ENCODE measurements at regions not wholly inside any gene's neighbourhood (a gene's known extent, or its start where the extent isn't known, plus 50 kb on each side); places are given as distances from the start of the nearest gene placed in this dataset.
"Not testable (repeated sequence)": the region's sequence is repeated elsewhere in the genome, so short reads cannot be mapped to it uniquely, and the experiment has no call there.

DNA sequence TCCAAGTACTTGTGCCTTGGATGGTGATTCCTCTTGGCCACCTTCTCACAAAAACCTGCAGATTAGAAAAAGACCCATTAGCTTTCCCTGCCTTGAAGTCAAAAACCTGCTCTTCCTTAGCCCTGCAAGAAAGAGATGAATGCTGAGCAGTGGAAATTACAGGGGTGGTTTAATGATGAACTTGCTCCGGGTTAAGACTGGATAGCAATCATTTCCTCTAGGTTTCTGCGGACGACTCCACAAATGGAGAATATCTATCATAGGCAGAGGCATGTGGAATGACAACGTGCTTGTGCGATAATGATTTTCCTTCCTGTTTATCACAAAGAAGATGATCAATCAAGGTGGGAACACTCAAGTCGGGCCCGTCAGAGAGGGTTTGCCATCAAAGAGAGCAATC, 201.2 kb upstream of the ERCC4 start:
- no peak for DNase-seq (ENCODE audit: low spot score)

- DNase-seq (ENCODE audit: low spot score), result no peak
Measured at GRCh38 chr16:13727943-13728342, 192.0 kb upstream of the ERCC4 start.

GRCh38 chr16:13733561-13733960, 186.4 kb upstream of the ERCC4 start:
- DNase-seq (ENCODE audit: low spot score), result no peak

DNA sequence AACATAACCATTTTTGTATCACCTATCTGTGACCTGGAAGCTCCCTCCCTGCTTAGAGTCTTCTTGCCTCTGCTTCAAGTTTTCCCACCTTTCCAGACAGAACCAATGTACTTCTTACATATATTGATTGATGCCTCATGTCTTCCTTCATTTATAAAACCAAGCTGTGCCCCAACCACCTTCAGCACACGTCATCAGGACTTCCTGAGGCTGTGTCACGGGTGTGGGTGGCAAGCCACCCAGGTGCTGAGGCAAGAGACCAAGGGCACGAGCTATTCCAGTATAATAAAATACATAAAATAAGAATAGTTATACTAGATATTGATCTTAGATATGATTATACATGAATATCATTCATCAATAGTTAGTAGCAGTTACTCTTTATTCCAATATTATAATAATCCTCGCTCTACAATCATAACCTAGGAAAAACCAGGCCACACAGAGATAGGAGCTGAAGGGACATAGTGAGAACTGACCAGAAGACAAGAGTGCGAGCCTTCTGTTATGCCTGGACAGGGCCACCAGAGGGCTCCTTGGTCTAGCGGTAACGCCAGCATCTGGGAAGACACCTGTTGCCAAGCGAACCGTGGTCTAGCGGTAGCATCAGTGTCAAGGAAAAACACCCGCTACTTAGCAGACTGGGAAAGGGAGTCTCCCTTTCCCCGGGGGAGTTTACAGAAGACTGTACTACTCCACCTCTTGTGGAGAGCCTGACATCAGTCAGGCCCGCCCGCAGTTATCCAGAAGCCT, 180.2 kb upstream of the ERCC4 start:
- DNase-seq (ENCODE audit: low spot score), result not testable (repeated sequence)

DNA sequence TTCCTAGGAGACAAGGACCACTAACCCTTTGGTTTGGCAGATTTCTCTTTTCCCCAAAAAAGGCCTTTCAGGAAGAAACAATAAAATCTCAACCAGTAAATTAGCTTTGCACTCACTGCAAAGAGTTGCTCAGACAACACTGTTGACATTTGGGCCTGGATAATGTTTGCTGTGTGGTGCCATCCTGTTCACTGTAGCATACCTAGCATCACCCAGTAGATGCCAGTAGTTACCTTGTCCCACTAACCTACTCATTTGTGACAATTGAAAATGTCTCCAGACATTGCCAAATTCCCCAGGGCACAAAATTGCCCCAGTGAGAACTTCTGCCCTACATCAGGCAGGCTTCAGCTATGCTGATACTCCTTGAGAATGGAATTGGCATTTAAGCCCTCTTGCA, 177.0 kb upstream of the ERCC4 start:
- no peak for DNase-seq (ENCODE audit: low spot score)

DNA sequence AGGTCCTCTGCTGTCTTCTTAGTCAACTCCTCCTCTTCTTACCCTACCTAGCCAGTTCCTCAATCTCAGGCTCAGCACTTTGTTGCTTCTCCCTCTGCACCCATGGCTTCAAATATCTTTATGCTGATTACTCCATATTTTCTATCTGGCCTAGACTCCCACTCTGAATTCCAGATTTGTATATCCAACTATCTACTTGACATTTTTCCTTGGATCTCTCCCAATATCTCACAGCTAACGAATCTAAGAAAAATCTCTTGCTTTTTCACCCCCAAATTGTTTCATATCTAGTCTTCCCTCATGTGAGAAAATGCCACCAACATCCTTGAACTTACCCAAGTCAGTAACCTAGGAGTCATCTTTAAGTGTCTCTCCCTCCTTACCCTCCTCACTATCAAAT, 176.4 kb upstream of the ERCC4 start:
- no peak for DNase-seq (ENCODE audit: low spot score)

DNA sequence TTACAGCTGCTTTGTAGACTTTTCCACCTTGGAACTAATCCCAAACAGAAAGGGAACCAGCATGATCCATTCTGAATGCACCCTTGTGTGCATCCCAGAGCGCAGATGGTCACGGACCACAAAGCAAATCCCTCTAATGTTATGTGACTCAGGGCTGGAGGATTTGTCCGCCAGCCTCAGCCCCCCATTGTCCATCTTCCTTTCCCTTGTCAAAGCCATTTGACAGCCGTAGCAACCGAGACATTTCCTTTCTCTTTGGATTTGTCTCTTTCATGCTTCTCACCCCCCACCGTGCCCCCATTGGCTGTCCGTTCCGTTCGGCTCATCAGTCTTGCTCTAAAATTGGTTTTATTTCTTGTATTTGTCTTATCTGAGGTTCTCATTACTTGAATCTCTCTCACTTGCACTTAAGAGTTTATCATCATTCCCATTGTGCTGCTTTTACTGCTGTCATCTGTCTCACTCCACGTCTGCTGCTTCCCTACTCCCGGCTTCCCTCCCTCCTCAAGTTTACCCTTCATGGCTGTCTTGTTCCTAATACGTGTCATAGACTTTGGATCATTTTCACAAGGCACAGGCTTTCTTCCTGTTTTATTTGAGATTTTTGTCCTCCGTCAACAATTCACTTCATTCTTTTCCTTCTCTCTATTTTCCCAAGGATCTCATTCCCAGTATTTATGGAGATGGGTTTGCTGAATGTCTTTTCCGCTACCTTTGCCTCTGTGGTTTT, 163.4 kb upstream of the ERCC4 start:
- DNase-seq (ENCODE audit: low spot score), result no peak

GRCh38 chr16:13766334-13766733, 153.6 kb upstream of the ERCC4 start:
- DNase-seq (ENCODE audit: low spot score), result no peak

DNA sequence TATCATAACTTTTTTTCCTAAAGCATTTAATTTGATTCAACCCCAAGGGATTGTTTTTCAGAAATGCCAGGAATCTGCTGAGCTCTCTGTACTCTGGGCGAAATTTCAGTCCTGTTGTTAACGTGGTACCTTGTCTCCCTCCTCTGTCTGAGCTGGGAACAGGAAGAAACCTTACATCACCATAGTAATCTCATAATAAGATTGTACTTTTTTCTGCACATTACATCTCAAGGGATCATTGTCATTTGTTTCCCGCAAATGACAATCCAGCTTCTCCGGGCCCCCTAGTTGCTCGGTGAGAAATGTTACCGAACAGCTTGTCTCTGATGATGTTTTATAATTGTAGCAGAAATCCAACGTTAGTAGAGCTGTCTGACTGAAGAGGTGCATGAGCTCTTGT, 152.7 kb upstream of the ERCC4 start:
- DNase-seq (ENCODE audit: low spot score), result peak; percentile 41

GRCh38 chr16:13768471-13768870, 151.5 kb upstream of the ERCC4 start:
- no peak for DNase-seq (ENCODE audit: low spot score)

DNA sequence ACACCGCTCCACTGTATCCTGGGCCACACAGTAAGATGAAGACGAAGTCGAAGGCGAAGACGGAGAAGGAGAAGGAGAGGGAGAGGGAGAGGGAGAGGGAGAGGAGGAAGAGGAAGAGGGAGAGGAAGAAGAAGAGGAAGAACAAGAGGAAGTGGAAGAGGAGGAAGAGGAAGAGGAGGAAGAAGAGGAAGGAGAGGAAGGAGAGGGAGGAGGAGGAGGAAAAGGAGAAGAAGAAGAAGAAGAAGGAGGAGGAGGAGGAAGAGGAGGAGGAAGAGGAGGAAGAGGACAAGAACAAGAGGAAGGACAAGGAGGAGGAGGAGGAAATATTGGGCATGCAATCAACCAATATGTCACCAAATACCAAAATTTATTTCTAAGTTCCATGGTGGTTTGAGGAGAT, 149.5 kb upstream of the ERCC4 start:
- no peak for DNase-seq (ENCODE audit: low spot score)

DNA sequence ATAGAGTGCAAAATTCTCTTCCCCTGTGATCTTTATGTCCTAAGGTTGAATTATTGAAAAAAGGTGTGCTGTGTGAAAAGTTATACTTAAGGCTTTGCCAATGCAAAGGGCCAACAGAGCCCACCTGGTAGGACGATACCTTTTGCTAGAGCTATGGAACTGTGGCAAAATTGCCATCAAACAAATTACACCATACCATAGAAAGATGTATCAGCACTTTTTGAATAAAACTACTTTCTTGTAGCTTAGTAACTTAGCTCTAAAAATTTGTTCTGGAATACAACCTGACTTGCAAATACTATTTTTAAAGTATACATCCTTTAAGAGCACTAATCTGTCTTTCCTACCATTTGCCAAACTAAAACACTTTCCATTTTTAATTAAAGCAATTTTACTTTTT, 147.2 kb upstream of the ERCC4 start:
- no peak for DNase-seq (ENCODE audit: low spot score)

DNA sequence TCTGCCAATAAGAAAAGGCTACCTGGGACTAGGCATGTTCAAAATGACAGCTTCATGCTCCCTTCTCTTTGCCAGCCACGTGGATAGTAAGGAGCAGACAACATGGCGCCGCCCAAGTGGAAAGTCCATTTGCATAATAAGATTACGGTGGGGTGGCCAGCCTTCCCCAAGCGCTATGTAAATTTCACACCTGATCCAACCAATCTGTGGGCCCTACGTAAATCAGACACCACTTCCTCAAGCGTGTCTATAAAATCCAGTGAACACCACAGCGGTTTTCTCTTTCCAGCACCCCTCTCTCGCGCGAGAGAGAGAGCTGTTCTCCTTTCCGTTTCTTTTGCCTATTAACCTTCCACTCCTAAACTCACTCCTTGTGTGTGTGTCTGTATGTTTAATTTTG, 140.3 kb upstream of the ERCC4 start:
- no peak for DNase-seq (ENCODE audit: low spot score)

- DNase-seq (ENCODE audit: low spot score), result no peak
Measured at GRCh38 chr16:13780406-13781168, 139.4 kb upstream of the ERCC4 start.

- DNase-seq (ENCODE audit: low spot score), result no peak
Measured at GRCh38 chr16:13781169-13781564, 138.8 kb upstream of the ERCC4 start.

DNA sequence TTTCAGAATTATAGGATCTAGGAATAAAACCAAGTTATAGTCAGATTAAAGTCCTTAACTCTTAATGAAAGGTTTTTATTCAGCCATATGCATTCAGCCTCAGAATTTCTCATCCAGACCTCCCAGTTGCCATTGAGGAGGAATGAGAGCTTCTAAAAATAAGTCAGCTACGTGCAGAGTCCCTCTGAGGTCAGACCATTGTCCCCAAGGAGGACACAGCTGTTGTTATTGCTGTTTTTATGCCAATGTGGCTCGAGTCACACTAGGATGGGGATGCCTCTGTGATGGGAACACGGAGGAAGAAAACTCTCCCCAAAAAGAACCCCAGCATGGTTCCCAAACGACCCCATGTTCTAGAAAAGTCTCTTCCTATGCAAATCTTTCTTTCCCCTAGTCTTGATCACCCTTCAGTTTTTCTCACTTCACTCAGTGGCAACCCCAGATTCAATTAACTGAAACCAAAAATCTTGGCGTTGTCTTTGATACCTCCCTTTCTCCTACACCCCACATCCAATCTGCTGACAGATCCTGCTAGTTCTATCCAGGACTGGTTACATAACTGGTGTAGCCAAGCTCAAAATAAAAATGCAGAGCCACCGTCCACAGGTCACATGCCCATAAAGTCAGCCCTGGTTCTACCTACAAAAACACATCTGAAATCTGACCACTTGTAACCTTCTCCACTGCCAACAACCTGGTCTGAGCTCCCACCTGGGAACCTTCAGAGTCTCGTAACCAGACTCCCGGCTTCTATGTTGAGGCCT, 138.2 kb upstream of the ERCC4 start:
- no peak for DNase-seq (ENCODE audit: low spot score)

DNA sequence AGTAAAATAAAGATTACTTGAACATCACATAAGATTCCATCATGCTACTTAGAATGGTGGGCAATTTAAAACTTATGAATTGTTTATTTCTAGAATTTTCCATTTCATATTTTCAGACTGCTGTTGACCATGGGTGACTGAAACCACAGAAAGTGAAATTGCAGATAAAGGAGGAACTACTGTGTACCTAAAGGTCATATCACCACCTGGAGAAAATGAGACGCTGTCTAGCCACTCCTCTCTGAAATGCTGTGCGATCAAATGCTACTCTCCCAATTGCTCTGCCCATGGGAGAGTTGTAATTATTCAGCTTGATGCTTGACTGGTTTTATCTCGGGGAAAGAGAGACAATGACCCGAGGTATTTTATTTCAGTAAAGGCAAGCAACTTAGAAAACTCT, 128.9 kb upstream of the ERCC4 start:
- DNase-seq (ENCODE audit: low spot score), result no peak

DNA sequence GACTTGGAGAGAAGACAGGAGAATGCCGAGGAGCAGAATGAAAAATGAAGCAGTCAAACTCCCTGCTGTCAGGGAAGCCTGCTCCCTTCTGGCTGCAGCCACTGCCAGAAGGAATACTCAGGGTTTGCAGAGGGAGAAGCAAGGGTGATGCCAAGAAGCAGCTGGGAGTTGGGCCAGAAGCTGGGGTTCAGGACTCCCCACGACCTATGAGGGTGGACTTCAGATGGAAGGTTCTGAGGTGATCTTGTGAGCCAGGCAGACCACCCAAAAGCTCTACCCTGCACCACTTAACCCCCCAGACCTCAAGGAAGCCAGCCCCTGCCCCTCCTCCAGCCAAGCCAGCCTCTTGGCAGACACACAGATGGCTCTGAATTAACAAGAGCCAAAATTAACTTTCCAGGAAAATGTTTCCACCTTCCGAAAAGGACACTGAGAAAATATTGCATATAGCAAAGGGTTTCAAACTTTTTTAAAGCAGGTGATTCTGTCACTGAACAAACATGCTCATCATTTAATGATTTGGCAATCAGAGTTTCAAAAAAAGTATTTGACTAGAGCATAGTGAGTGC, 126.0 kb upstream of the ERCC4 start:
- no peak for DNase-seq (ENCODE audit: low spot score)

GRCh38 chr16:13795131-13795530, 124.8 kb upstream of the ERCC4 start:
- no peak for DNase-seq (ENCODE audit: low spot score)

- no peak for DNase-seq (ENCODE audit: low spot score)
Measured at GRCh38 chr16:13797718-13798117, 122.2 kb upstream of the ERCC4 start.

GRCh38 chr16:13798211-13798610, 121.7 kb upstream of the ERCC4 start:
- no peak for DNase-seq (ENCODE audit: low spot score)

DNA sequence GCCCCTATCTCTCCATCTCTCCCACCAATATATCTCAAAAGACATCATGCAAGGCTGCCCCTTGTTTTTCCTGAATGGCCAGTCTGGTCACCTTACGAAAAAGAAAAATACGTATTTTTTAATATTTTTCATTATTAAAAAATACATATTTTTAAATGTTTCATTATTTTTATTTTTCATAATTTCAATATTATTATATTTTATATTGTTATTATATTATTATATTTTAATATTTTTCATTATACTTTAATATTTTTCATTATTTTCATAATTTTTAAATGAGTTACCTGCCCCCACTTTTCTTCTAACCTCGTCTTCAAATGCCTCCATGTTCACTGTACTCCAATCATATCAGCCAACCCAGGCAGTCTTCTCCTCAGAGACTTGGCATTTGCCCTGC, 116.0 kb upstream of the ERCC4 start:
- no peak for DNase-seq (ENCODE audit: low spot score)

Data from putamen (tissue), 1 donor.